ENCODE measurements at regions not wholly inside any gene's neighbourhood (a gene's known extent, or its start where the extent isn't known, plus 50 kb on each side); places are given as distances from the start of the nearest gene placed in this dataset.

GRCh38 chr5:144779368-144779767 lies 608.7 kb downstream of the KCTD16 start:
- ATAC-seq, result no peak

GRCh38 chr5:144778561-144778960 lies 607.9 kb downstream of the KCTD16 start:
- 0% methylated on average over 2 of the region's 2 CpGs for WGBS (ENCODE audit: insufficient coverage, low coverage, missing lambda C conversion rate)
- Histone ChIP-seq H2AFZ (ENCODE audit: low read depth, low read length) (no peak overlapping the region), H3K9me3 (replicated peaks; ENCODE audit: control insufficient read depth, insufficient read depth, low read depth, low read length) (no peaks in the 10 kb centered on the region), H3K9ac (ENCODE audit: insufficient read depth in 1 of 2, low read depth in 2 of 2, low read length in 2 of 2) (no peak overlapping the region), H3K79me2 (ENCODE audit: control insufficient read depth, insufficient read depth, low read length) (no peaks in the 10 kb centered on the region), H3K4me2 (ENCODE audit: insufficient read depth, low read length) (no peak overlapping the region), H3K9me1 (ENCODE audit: control insufficient read depth, insufficient read depth, low read length) (no peaks in the 10 kb centered on the region), H3K36me3 (ENCODE audit: control insufficient read depth, insufficient read depth, low read length) (no peaks in the 10 kb centered on the region), H3K4me3 (no peak overlapping the region), H3K27ac (ENCODE audit: extremely low read depth, low read depth, low read length) (no peak overlapping the region), H3K4me1 (replicated peaks in 1 of 2; ENCODE audit: control insufficient read depth in 2 of 2, insufficient read depth in 2 of 2, low read length in 2 of 2) (no peaks in the 10 kb centered on the region), H3K27me3 (ENCODE audit: control insufficient read depth in 2 of 2, insufficient read depth in 2 of 2, low read length in 2 of 2) (no peaks in the 10 kb centered on the region), H4K20me1 (replicated peaks; ENCODE audit: control insufficient read depth, insufficient read depth, low read length) (no peaks in the 10 kb centered on the region)
- in situ Hi-C loops (cut with MboI) (no loop called here), intact Hi-C loops (cut with micrococcal nuclease) (no loop called here)
- ChIA-PET CTCF (ENCODE audit: low intra/inter-chr PET ratio) (no interaction called here), POLR2A (no interaction called here)
- no peak for ATAC-seq
- DNase-seq (ENCODE audit: extremely low read depth in 1 of 4, low spot score in 3 of 4), result no peak
- no TSS peak for BruUV-seq (replicated peaks)
- no peak for FAIRE-seq
- TF ChIP-seq, protein P1, sequence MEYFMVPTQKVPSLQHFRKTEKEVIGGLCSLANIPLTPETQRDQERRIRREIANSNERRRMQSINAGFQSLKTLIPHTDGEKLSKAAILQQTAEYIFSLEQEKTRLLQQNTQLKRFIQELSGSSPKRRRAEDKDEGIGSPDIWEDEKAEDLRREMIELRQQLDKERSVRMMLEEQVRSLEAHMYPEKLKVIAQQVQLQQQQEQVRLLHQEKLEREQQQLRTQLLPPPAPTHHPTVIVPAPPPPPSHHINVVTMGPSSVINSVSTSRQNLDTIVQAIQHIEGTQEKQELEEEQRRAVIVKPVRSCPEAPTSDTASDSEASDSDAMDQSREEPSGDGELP (CRISPR knock-in tag; IDR thresholded peaks at IDR 0.05; ENCODE audit: borderline replicate concordance), result no peak
- TF ChIP-seq CCNT2 (IDR thresholded peaks at IDR 0.05; ENCODE audit: borderline replicate concordance, extremely low read depth, insufficient read length, low read depth, low read length) (no peak), ATF2 (CRISPR knock-in tag; IDR thresholded peaks at IDR 0.05) (no peak), TRIM25 (IDR thresholded peaks at IDR 0.05; ENCODE audit: borderline replicate concordance) (no peak), TBP (optimal IDR thresholded peaks at IDR 0.05; ENCODE audit: low read depth, low read length) (no peak), NCOA1 (IDR thresholded peaks at IDR 0.05; ENCODE audit: low read depth) (no peak), TAF9B (IDR thresholded peaks at IDR 0.05; ENCODE audit: partially characterized antibody) (no peak), CBFA2T2 (conservative IDR thresholded peaks at IDR 0.05) (no peak), TCFL5 (CRISPR knock-in tag; conservative IDR thresholded peaks at IDR 0.05) (no peak)
- TF ChIP-seq, protein P2, sequence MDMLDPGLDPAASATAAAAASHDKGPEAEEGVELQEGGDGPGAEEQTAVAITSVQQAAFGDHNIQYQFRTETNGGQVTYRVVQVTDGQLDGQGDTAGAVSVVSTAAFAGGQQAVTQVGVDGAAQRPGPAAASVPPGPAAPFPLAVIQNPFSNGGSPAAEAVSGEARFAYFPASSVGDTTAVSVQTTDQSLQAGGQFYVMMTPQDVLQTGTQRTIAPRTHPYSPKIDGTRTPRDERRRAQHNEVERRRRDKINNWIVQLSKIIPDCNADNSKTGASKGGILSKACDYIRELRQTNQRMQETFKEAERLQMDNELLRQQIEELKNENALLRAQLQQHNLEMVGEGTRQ (CRISPR knock-in tag; IDR thresholded peaks at IDR 0.05), result no peak

More at GRCh38 chr5:144779368-144779767, 608.7 kb downstream of the KCTD16 start:
- ChIA-PET CTCF (ENCODE audit: low intra/inter-chr PET ratio) (no interaction called here), POLR2A (no interaction called here)
- TF ChIP-seq ARID1B (IDR thresholded peaks at IDR 0.05) (no peak), NFE2 (IDR thresholded peaks at IDR 0.05; ENCODE audit: low read depth) (no peak)
- no TSS peak for BruUV-seq (replicated peaks)
- no peak for DNase-seq (ENCODE audit: extremely low read depth in 1 of 4, low spot score in 3 of 4)
- H3K9ac ChIP-seq (ENCODE audit: insufficient read depth in 1 of 2, low read depth in 2 of 2, low read length in 2 of 2), result no peak overlapping the region
- H3K36me3 ChIP-seq (ENCODE audit: control insufficient read depth, insufficient read depth, low read length), result no peaks in the 10 kb centered on the region
- no peak for FAIRE-seq
- no peak overlapping the region for H3K27ac ChIP-seq (ENCODE audit: extremely low read depth, low read depth, low read length)
- H3K4me2 ChIP-seq (ENCODE audit: insufficient read depth, low read length), result no peak overlapping the region
- H2AFZ ChIP-seq (ENCODE audit: low read depth, low read length), result no peak overlapping the region
- H3K4me3 ChIP-seq, result no peak overlapping the region
- no peaks in the 10 kb centered on the region for H3K27me3 ChIP-seq (ENCODE audit: control insufficient read depth in 2 of 2, insufficient read depth in 2 of 2, low read length in 2 of 2)
- no peaks in the 10 kb centered on the region for H4K20me1 ChIP-seq (replicated peaks; ENCODE audit: control insufficient read depth, insufficient read depth, low read length)
- intact Hi-C loops (cut with micrococcal nuclease), result no loop called here
- 2% methylated on average over 3 of the region's 3 CpGs for WGBS (ENCODE audit: insufficient coverage, low coverage, missing lambda C conversion rate)
- H3K9me3 ChIP-seq (replicated peaks; ENCODE audit: control insufficient read depth, insufficient read depth, low read depth, low read length), result no peaks in the 10 kb centered on the region
- no peaks in the 10 kb centered on the region for H3K9me1 ChIP-seq (ENCODE audit: control insufficient read depth, insufficient read depth, low read length)
- no peaks in the 10 kb centered on the region for H3K4me1 ChIP-seq (replicated peaks in 1 of 2; ENCODE audit: control insufficient read depth in 2 of 2, insufficient read depth in 2 of 2, low read length in 2 of 2)
- no peaks in the 10 kb centered on the region for H3K79me2 ChIP-seq (ENCODE audit: control insufficient read depth, insufficient read depth, low read length)
- in situ Hi-C loops (cut with MboI), result no loop called here

Data from K562 (cell line).